Prostate gland (tissue), 2 donors: ENCODE measurements at regions not wholly inside any gene's neighbourhood (a gene's known extent, or its start where the extent isn't known, plus 50 kb on each side); places are given as distances from the start of the nearest gene placed in this dataset.

Source experiments
- CTCF ChIP-seq, 4 experiments: fragments of 200-600 bp in 2 of 4; fragments of 450-650 bp in 2 of 4; sonication (generic) in 2 of 4; IDR thresholded peaks; 1 replicate in 3 of 4; 2 replicates in 1 of 4; pipeline ENCODE4 v1.5.1; 2016 to 2019; ENCODE audit warnings: antibody characterized with exemption in 4 of 4, mild to moderate bottlenecking in 2 of 4, moderate library complexity in 2 of 4
- POLR2A ChIP-seq: fragments of 450-650 bp; IDR thresholded peaks from one replicate; pipeline ENCODE4 v1.6.1; 2016; ENCODE audit warnings: antibody characterized with exemption, mild to moderate bottlenecking
- POLR2AphosphoS5 ChIP-seq: sonication (generic); formaldehyde crosslinking; IDR thresholded peaks from one replicate; pipeline ENCODE4 v1.6.1; 2017; ENCODE audit warnings: antibody characterized with exemption

GRCh38 chr21:35243171-35243570, 194.1 kb upstream of the RUNX1 start:
- no peak for TF ChIP-seq POLR2A
- no peak for TF ChIP-seq CTCF (IDR thresholded peaks at IDR 0.05)
- peak; percentile 32 for TF ChIP-seq POLR2AphosphoS5
